Stimulated activated memory B cell treated with anti-CD40 and anti-IgM and Interleukin-4, amounts not matched to agents 10 μg/mL and 1 μg/mL and 100 μg/mL, for 72 hours (primary cell): ENCODE measurements at regions not wholly inside any gene's neighbourhood (a gene's known extent, or its start where the extent isn't known, plus 50 kb on each side); places are given as distances from the start of the nearest gene placed in this dataset.
A peak's percentile ranks its signal among the peaks of the same experiment; 100 is the strongest.
"Not testable (repeated sequence)": the region's sequence is repeated elsewhere in the genome, so short reads cannot be mapped to it uniquely, and the experiment has no call there.

Source experiments
- ATAC-seq: fragments of 150-1000 bp; cut with Tn5 transposase; 2 replicates; pipeline ENCODE4 v1.10.0; 2021
- H3K27ac Mint-ChIP-seq: one replicate; pipeline ENCODE4 v1.8.0; 2022; ENCODE audit warnings: mild to moderate bottlenecking, mixed read lengths
- H3K27me3 Mint-ChIP-seq: one replicate; pipeline ENCODE4 v1.8.0; 2022; ENCODE audit warnings: mixed read lengths
- H3K36me3 Mint-ChIP-seq: one replicate; pipeline ENCODE4 v1.8.0; 2022; ENCODE audit warnings: mixed read lengths
- H3K4me1 Mint-ChIP-seq: one replicate; pipeline ENCODE4 v1.8.0; 2022; ENCODE audit warnings: mixed read lengths
- H3K4me3 Mint-ChIP-seq: one replicate; pipeline ENCODE4 v1.8.0; 2022; ENCODE audit warnings: mild to moderate bottlenecking, moderate library complexity, mixed read lengths
- H3K9me3 Mint-ChIP-seq: one replicate; pipeline ENCODE4 v1.8.0; 2022; ENCODE audit warnings: mixed read lengths

DNA sequence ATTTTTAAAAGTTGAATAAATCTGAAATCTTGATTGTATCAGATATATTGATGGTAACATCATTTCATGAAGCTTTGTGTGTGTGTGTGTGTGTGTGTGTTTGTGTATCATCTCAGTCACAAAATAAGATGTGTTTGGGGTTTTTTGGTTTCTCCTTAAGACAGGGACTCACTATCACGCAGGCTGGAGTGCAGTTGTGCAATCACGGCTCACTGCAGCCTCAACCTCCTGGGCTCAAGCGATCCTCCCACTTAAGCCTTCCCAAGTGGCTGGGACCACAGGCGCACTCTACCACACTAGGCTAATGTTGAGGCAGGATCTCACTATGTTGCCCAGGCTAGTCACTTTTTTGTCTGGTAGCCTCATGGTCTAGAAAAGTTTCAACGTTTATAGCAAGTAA, 83.4 kb upstream of the DMRT1 start:
- no peak overlapping the region for H3K4me3 Mint-ChIP-seq
- ATAC-seq, result no peak
- peaks cover 30% of the 10 kb centered on the region for H3K27me3 Mint-ChIP-seq
- no peaks in the 10 kb centered on the region for H3K4me1 Mint-ChIP-seq
- no peaks in the 10 kb centered on the region for H3K9me3 Mint-ChIP-seq
- H3K36me3 Mint-ChIP-seq, result no peaks in the 10 kb centered on the region
- no peak overlapping the region for H3K27ac Mint-ChIP-seq

DNA sequence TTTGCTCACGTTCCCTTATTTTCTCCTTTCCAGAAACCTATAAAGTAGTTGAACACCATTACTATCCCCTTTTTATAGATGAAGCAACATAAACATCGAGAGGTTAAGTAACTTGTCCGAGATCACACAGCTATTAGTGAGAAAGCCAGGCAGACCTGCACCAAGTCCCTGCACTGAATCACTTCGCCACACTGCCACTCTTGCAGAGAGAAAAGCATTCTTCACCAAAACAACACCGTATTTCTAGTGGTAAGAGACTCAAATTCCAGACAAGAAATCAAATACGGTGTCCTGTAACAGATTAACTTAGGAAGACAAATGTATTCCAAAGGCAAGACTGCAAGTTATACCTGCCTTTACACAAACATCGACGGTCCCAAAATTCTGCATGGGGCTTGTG, 82.0 kb upstream of the DMRT1 start:
- ATAC-seq, result no peak
- no peaks in the 10 kb centered on the region for H3K36me3 Mint-ChIP-seq
- peaks cover 6% of the 10 kb centered on the region for H3K4me1 Mint-ChIP-seq
- no peak overlapping the region for H3K4me3 Mint-ChIP-seq
- H3K9me3 Mint-ChIP-seq, result no peaks in the 10 kb centered on the region
- H3K27me3 Mint-ChIP-seq, result peaks cover 30% of the 10 kb centered on the region
- H3K27ac Mint-ChIP-seq, result no peak overlapping the region

DNA sequence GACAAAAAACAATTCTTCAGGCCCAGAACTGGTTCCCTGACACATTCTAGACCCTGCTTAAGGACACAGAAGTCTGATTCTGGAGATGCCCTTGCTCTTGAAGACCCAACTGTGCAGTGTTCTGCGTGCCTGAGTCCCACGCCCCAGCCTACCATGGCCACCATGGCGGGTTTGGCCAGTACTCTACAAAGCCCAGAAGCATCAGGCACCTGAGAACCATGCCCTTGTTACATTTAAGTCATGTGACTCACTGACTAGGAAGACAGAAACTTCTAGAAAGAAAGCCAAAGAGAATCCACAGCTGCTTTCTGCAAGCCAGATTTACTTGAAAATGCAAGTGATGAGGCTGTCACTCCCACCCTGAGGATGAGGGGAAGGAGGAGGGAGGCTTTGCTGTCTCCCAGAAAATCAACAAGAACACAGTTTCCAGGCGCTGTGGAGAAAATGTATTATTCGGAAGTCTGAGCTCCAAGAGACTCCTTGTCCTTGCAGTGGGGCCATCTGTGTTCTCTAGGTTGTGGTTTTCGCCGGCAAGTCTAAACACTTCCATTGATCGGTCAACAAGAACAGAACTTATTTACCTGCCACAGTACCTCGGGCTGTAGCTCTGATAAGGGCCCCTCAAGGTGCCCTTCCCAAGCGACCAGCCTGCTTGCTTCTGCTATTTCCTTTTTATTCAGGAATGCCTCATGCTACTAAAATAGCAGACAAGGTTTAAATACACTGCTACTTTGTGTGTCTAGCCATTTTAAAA, 81.3 kb upstream of the DMRT1 start:
- no peaks in the 10 kb centered on the region for H3K9me3 Mint-ChIP-seq

DNA sequence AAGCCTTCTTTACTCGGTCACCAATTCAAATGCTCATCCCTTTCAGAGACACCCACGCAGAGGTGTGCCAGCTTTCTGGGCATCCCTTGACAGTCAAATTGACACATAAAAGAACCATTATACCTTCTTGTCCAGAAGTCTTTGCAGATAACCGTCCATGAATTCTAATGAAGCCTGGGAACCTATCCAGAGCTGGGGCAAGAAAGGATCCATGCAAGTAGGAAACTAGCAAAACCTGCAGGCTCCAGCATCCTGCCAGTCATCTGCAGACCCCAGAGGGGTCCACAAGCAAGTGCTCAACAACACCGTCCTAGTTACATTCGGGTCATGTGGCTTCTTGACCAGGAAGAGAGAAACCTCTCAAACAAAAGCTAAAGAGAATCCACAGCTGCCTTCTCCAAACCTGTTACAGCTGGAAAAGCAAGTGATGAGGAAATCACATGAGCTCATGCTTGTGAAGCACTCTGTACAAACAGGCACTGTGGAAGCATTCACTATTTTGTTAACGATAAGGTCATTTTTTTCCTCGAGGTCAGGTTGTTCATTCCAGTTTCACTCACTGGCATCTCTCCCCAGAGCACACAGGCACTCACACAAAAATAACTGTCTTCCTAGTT, 80.2 kb upstream of the DMRT1 start:
- Mint-ChIP-seq H3K27ac (no peak overlapping the region), H3K4me1 (peaks cover 6% of the 10 kb centered on the region), H3K4me3 (no peak overlapping the region), H3K27me3 (peaks cover 30% of the 10 kb centered on the region), H3K36me3 (no peaks in the 10 kb centered on the region), H3K9me3 (no peaks in the 10 kb centered on the region)
- ATAC-seq, result no peak

More for the DNA sequence above, 81.3 kb upstream of the DMRT1 start:
- peaks cover 6% of the 10 kb centered on the region for H3K4me1 Mint-ChIP-seq
- no peak for ATAC-seq
- H3K27ac Mint-ChIP-seq, result no peak overlapping the region
- no peak overlapping the region for H3K4me3 Mint-ChIP-seq
- no peaks in the 10 kb centered on the region for H3K36me3 Mint-ChIP-seq
- peaks cover 30% of the 10 kb centered on the region for H3K27me3 Mint-ChIP-seq

DNA sequence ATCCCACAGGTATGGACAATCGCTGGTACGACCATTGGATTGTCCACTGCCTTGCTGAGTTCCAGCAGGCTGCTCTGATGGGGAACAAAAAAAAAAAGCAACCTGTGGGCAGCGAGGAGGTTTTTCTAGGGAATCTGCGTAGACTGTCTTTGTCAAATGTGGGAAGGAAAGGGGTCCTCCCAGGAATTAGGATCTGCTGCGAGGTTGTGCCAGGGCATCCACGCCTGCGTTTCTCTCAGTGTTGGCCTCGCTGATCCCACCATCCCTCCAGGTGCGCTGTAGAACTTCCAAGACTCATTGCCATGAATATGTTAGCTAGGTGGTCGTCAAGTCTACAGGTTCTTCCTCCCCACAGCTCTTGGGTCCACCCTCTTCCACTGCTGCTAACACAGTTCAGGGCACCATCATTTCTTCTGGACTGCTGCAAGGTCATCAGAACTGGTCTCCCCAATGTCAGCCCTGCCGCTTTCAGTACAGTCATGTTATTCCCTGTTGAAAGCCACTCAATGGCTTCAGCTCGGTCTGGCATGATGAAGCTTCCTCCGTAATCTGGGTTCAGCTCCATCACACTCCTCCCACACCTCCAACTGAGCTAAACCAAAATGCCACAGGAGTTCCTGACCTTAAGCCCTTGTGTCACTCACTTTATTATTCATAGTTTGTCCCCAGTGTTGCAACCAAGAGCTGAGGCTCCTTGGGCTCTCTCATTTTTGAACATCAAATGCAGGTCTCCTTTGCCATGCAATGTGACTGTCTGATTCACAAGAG, 79.5 kb upstream of the DMRT1 start:
- Mint-ChIP-seq H3K36me3 (no peaks in the 10 kb centered on the region), H3K27me3 (peaks cover 30% of the 10 kb centered on the region), H3K4me1 (peaks cover 6% of the 10 kb centered on the region), H3K4me3 (no peak overlapping the region), H3K9me3 (no peaks in the 10 kb centered on the region), H3K27ac (no peak overlapping the region)
- no peak for ATAC-seq

DNA sequence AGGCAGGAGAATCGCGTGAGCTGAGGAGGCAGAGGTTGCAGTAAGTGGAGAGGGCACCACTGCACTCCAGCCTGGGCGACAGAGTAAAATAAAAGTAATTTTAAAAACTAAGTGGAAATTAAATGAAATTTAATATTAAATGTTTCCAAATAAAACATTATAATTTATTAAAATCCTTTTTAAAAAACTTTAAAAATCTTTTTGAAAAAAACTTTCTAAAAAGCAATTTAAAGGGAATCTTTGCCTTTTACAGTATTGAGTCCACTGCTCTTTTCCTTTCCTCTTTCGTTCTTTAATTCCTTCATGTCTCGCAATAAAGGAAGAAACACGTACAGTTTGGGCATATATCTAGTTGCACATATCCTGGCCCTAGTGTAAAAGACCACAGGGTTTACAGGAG, 77.8 kb upstream of the DMRT1 start:
- peaks cover 6% of the 10 kb centered on the region for H3K4me1 Mint-ChIP-seq
- no peak overlapping the region for H3K27ac Mint-ChIP-seq
- H3K36me3 Mint-ChIP-seq, result no peaks in the 10 kb centered on the region
- H3K4me3 Mint-ChIP-seq, result no peak overlapping the region
- no peak for ATAC-seq
- no peaks in the 10 kb centered on the region for H3K9me3 Mint-ChIP-seq
- peaks cover 45% of the 10 kb centered on the region for H3K27me3 Mint-ChIP-seq

DNA sequence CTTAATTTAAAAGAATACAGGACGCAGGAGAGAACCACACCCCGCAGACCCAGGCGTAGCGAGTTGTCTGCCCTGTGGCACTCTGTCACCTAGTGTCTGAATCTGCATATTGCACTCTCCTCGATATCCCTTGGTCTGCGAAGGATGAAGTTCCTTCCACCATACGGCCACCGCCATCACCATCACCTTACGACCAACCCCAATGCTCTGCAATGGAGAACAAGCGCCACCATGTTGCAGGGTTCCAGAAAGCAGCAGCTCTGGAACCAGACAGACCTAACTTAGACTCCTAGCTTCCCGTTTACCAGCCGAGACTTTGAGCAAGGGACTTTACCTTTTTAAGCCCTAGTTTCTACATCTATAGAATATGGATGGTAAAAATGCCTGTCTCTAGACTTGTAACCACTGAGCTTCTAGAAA, 77.4 kb upstream of the DMRT1 start:
- Mint-ChIP-seq H3K9me3 (no peaks in the 10 kb centered on the region), H3K27ac (no peak overlapping the region), H3K4me1 (peaks cover 6% of the 10 kb centered on the region), H3K4me3 (no peak overlapping the region), H3K27me3 (peaks cover 46% of the 10 kb centered on the region), H3K36me3 (peaks cover 1% of the 10 kb centered on the region)
- peak; percentile 88 for ATAC-seq

DNA sequence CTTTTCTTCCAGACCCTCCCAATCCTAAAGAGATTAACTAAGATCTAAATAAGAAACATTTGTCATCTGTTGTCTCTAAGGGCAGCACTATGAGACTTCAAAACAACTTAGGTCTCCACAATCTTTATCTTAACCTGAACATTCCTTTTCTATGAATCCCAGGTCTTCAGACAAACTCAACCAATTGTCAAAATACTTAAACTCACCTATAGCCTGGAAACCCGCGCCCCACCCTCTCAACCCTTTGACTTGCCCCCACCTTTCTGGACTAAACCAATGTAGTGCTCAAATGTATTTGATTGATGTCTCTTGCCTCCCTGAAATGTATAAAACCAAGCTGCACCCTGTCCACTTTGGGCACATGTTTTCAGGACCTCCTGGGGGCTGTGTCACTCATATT, 76.5 kb upstream of the DMRT1 start:
- peaks cover 46% of the 10 kb centered on the region for H3K27me3 Mint-ChIP-seq
- ATAC-seq, result no peak
- peaks cover 5% of the 10 kb centered on the region for H3K36me3 Mint-ChIP-seq
- peaks cover 6% of the 10 kb centered on the region for H3K4me1 Mint-ChIP-seq
- H3K9me3 Mint-ChIP-seq, result peaks cover 5% of the 10 kb centered on the region
- no peak overlapping the region for H3K4me3 Mint-ChIP-seq
- H3K27ac Mint-ChIP-seq, result no peak overlapping the region

DNA sequence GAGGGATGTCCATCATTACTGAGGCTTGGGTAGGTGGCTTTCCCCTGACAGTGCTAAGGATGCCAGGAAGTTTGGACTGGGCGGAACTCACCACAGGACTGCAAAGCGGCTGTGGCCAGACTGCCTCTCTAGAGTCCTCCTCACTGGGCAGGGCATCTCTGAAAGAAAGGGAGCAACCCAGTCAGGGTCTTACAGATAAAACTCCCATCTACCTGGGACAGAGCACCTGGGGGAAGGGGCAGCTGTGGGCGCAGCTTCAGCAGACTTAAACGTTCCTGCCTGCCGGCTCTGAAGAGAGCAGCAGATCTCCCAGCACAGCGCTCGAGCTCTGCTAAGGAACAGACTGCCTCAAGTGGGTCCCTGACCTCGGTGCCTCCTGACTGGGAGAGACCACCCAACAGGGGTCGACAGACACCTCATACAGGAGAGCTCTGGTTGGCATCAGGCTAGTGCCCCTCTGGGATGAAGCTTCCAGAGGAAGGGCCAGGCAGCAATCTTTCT, 74.4 kb upstream of the DMRT1 start:
- H3K4me1 Mint-ChIP-seq, H3K27ac Mint-ChIP-seq, H3K4me3 Mint-ChIP-seq, H3K9me3 Mint-ChIP-seq, ATAC-seq, H3K36me3 Mint-ChIP-seq: not testable (repeated sequence)
- H3K27me3 Mint-ChIP-seq, result peaks cover 52% of the 10 kb centered on the region

DNA sequence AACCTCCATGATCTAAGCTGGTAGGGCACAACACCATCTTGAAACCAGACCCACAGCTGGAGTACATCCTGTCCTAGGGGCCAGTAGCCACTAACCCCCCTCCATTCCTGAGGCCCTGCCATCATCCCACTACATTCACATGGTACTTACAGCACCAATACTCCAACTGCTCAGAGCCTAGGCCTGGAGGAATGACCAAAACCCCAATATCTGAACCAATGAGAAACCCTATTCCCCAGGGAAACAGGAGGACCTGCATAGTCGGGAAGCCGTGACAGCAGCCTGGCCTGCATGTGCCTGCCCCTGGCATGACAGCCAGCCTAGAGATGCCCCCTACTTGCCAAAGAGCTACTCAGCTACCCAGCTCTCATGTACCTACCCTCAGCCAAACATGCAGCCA, 65.4 kb upstream of the DMRT1 start:
- H3K4me1 Mint-ChIP-seq, result no peaks in the 10 kb centered on the region
- H3K27me3 Mint-ChIP-seq, result peaks cover 50% of the 10 kb centered on the region
- H3K27ac Mint-ChIP-seq, result no peak overlapping the region
- H3K36me3 Mint-ChIP-seq, result peaks cover 7% of the 10 kb centered on the region
- no peak overlapping the region for H3K4me3 Mint-ChIP-seq
- ATAC-seq, result no peak
- peaks cover 17% of the 10 kb centered on the region for H3K9me3 Mint-ChIP-seq

DNA sequence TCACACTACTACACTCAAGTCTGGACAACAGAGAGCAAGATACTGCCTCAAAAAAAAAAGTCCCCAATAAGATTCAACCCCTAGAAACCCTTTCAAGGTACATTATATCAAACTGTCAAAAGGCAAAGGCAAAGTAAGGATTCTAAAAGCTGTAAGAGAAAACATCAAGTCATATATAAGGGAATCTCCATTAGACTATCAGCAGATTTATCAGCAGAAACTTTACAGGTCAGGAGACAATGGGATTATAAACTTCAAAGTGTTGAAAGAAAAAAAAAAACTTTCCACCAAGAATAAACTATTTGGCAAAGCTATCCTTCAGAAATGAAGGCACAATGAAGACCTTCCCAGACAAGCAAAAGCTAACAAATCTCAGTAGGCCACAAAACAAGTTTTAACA, 63.5 kb upstream of the DMRT1 start:
- no peak overlapping the region for H3K4me3 Mint-ChIP-seq
- peaks cover 17% of the 10 kb centered on the region for H3K9me3 Mint-ChIP-seq
- H3K27me3 Mint-ChIP-seq, result peaks cover 43% of the 10 kb centered on the region
- no peak for ATAC-seq
- H3K36me3 Mint-ChIP-seq, result peaks cover 7% of the 10 kb centered on the region
- H3K4me1 Mint-ChIP-seq, result no peaks in the 10 kb centered on the region
- H3K27ac Mint-ChIP-seq, result no peak overlapping the region

DNA sequence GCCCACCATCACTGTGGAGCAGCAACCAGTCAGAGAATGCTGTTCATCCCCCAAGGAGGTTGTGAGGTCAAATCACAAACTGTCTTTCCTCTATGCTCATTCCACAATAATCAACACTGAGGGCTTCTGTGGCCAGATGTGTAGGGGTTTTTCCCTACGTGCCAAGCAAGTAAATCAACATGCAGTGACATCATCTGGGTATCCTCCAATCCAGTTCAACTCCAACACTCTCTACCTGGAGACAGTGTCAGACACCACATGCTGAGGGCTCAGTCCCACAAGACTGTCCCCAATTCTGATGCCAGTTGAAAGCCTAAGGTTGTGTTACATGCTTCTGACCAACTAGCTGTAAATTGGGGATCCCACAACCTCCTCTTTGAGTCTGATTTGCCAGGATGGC, 57.3 kb upstream of the DMRT1 start:
- Mint-ChIP-seq H3K4me1 (no peaks in the 10 kb centered on the region), H3K36me3 (no peaks in the 10 kb centered on the region), H3K9me3 (peaks cover under 1% of the 10 kb centered on the region), H3K27me3 (peaks cover 13% of the 10 kb centered on the region), H3K27ac (no peak overlapping the region), H3K4me3 (no peak overlapping the region)
- peak; percentile 39 for ATAC-seq

DNA sequence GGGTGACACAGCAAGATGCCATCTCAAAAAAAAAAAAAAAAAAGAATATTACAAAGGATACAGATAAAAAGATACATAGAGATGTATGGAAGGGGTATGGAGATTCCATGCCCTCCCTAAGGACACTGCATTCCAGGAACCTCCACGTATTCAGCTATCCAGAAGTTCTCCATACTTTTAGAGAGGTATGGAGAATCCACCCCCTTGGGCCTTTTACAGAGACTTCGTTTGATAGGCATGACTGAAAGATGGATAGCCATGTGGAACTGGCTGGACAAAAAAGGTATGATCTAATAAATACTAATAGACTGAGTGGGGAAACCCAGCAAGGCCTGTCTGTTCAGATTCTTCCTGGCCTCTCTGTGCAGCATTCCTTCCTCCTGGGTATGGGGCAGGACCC, 56.6 kb upstream of the DMRT1 start:
- H3K4me1 Mint-ChIP-seq, result no peaks in the 10 kb centered on the region
- ATAC-seq, result no peak
- H3K27me3 Mint-ChIP-seq, result peaks cover 9% of the 10 kb centered on the region
- H3K36me3 Mint-ChIP-seq, result no peaks in the 10 kb centered on the region
- no peak overlapping the region for H3K27ac Mint-ChIP-seq
- no peaks in the 10 kb centered on the region for H3K9me3 Mint-ChIP-seq
- no peak overlapping the region for H3K4me3 Mint-ChIP-seq

DNA sequence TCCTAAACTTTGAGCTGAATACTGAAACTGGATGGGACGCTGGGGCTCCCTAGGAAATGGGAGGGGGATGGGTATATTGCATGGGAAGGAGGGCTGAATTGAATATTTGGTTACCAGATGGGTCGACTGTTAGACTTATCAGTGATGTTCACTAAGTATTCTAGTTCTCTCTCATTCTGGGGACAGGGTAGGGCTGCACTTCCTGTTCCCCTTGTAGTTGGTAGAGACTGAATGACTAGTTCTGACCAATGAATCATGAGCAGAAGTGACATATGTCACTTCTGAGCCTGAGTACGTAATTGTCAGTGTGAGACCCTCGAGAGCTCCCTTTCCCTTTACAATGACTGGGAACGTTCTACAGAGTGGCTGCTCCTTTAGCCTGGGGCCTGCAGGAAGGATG, 55.5 kb upstream of the DMRT1 start:
- H3K4me3 Mint-ChIP-seq, result no peak overlapping the region
- no peaks in the 10 kb centered on the region for H3K9me3 Mint-ChIP-seq
- H3K36me3 Mint-ChIP-seq, result no peaks in the 10 kb centered on the region
- peaks cover under 1% of the 10 kb centered on the region for H3K27me3 Mint-ChIP-seq
- no peak overlapping the region for H3K27ac Mint-ChIP-seq
- ATAC-seq, result peak; percentile 43
- H3K4me1 Mint-ChIP-seq, result no peaks in the 10 kb centered on the region

DNA sequence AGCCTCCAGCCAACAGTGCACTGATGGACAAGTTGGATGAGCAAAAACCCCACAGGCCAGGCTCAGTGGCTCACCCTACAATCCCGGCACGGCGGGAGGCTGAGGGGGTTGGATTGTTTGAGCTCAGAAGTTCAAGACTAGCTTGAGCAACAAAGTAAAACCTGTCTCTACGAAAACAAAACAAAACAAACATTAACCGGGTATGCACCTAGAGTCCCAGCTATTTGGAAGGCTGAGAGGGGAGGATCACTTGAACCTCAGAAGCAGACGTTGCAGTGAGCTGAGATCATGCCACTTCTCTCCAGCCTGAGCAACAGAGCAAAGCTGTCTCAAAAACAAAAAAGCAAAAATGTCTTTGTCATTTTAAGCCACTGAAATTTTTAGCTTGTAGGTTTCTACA, 55.1 kb upstream of the DMRT1 start:
- no peaks in the 10 kb centered on the region for H3K27me3 Mint-ChIP-seq
- H3K36me3 Mint-ChIP-seq, result no peaks in the 10 kb centered on the region
- no peak overlapping the region for H3K27ac Mint-ChIP-seq
- no peak overlapping the region for H3K4me3 Mint-ChIP-seq
- ATAC-seq, result no peak
- no peaks in the 10 kb centered on the region for H3K4me1 Mint-ChIP-seq
- no peaks in the 10 kb centered on the region for H3K9me3 Mint-ChIP-seq
